ENCODE measurements at regions not wholly inside any gene's neighbourhood (a gene's known extent, or its start where the extent isn't known, plus 50 kb on each side); places are given as distances from the start of the nearest gene placed in this dataset.
"Not testable (repeated sequence)": the region's sequence is repeated elsewhere in the genome, so short reads cannot be mapped to it uniquely, and the experiment has no call there.

GRCh38 chr6:67779876-67780275 is 855.2 kb upstream of the ADGRB3 start:
- TF ChIP-seq CTCF (IDR thresholded peaks at IDR 0.05): no peak
- no peak for TF ChIP-seq EP300 (IDR thresholded peaks at IDR 0.05; ENCODE audit: low read depth)
- no peak for TF ChIP-seq POLR2AphosphoS5 (IDR thresholded peaks at IDR 0.05)
- TF ChIP-seq POLR2A (IDR thresholded peaks at IDR 0.05): no peak
- Histone ChIP-seq H3K36me3 (no peaks in the 10 kb centered on the region), H3K9me3 (no peaks in the 10 kb centered on the region), H3K4me1 (no peaks in the 10 kb centered on the region), H3K27ac (no peak overlapping the region), H3K4me3 (no peak overlapping the region), H3K27me3 (no peaks in the 10 kb centered on the region)
- in situ Hi-C loops (cut with MboI; ENCODE audit: low pct_ligation_motif_present in 1 of 4, low pct_unique_long_range_greater_than_20kb in 1 of 4, low sequenced_read_pairs in 3 of 4) (no loop called here), intact Hi-C loops (cut with DNase I; ENCODE audit: low total_unique reads) (no loop called here)
- WGBS, 2 donors (ENCODE audit: low coverage in 1 of 2): 73 to 78% methylated on average over 3 of the region's 3 CpGs
- DNase-seq: no peak

GRCh38 chr6:67775333-67775732 is 859.7 kb upstream of the ADGRB3 start:
- Histone ChIP-seq H3K27ac (no peak overlapping the region), H3K27me3 (no peaks in the 10 kb centered on the region), H3K4me3 (no peak overlapping the region), H3K4me1 (no peaks in the 10 kb centered on the region), H3K36me3 (no peaks in the 10 kb centered on the region), H3K9me3 (peaks cover 0 to 4% of the 10 kb centered on the region in 2 donors)
- no peak for DNase-seq
- no peak for TF ChIP-seq CTCF (IDR thresholded peaks at IDR 0.05)
- TF ChIP-seq POLR2AphosphoS5 (IDR thresholded peaks at IDR 0.05): no peak
- TF ChIP-seq EP300 (IDR thresholded peaks at IDR 0.05; ENCODE audit: low read depth): no peak
- no peak for TF ChIP-seq POLR2A (IDR thresholded peaks at IDR 0.05)
- intact Hi-C loops (cut with DNase I; ENCODE audit: low total_unique reads): no loop called here
- WGBS, 2 donors (ENCODE audit: low coverage in 1 of 2): 50 to 74% methylated on average over 1 of the region's 1 CpG
- in situ Hi-C loops (cut with MboI; ENCODE audit: low pct_ligation_motif_present in 1 of 4, low pct_unique_long_range_greater_than_20kb in 1 of 4, low sequenced_read_pairs in 3 of 4): no loop called here

GRCh38 chr6:67768972-67769371 is 866.1 kb upstream of the ADGRB3 start:
- DNase-seq: no peak
- H3K27me3 ChIP-seq: no peaks in the 10 kb centered on the region
- H3K4me3 ChIP-seq: no peak overlapping the region
- no peaks in the 10 kb centered on the region for H3K4me1 ChIP-seq
- no peak for TF ChIP-seq POLR2AphosphoS5 (IDR thresholded peaks at IDR 0.05)
- no peak for TF ChIP-seq EP300 (IDR thresholded peaks at IDR 0.05; ENCODE audit: low read depth)
- TF ChIP-seq POLR2A (IDR thresholded peaks at IDR 0.05): no peak
- TF ChIP-seq CTCF (IDR thresholded peaks at IDR 0.05): no peak
- intact Hi-C loops (cut with DNase I; ENCODE audit: low total_unique reads): no loop called here
- no peak overlapping the region for H3K27ac ChIP-seq
- H3K36me3 ChIP-seq: no peaks in the 10 kb centered on the region
- H3K9me3 ChIP-seq: peaks cover 0 to 9% of the 10 kb centered on the region in 2 donors
- in situ Hi-C loops (cut with MboI; ENCODE audit: low pct_ligation_motif_present in 1 of 4, low pct_unique_long_range_greater_than_20kb in 1 of 4, low sequenced_read_pairs in 3 of 4): no loop called here

GRCh38 chr6:67767046-67767822 is 867.8 kb upstream of the ADGRB3 start:
- H3K27me3 ChIP-seq; H3K4me3 ChIP-seq; intact Hi-C loops (cut with DNase I; ENCODE audit: low total_unique reads); H3K4me1 ChIP-seq; H3K36me3 ChIP-seq; H3K27ac ChIP-seq; DNase-seq; H3K9me3 ChIP-seq; in situ Hi-C loops (cut with MboI; ENCODE audit: low pct_ligation_motif_present in 1 of 4, low pct_unique_long_range_greater_than_20kb in 1 of 4, low sequenced_read_pairs in 3 of 4): not testable (repeated sequence)
- WGBS, 2 donors (ENCODE audit: low coverage in 1 of 2): 86 to 90% methylated on average over 4 of the region's 4 CpGs

GRCh38 chr6:67766057-67766456 is 869.0 kb upstream of the ADGRB3 start:
- intact Hi-C loops (cut with DNase I; ENCODE audit: low total_unique reads): no loop called here
- no peak overlapping the region for H3K27ac ChIP-seq
- WGBS, 2 donors (ENCODE audit: low coverage in 1 of 2): 0 to 26% methylated on average over 1 of the region's 1 CpG
- no peaks in the 10 kb centered on the region for H3K4me1 ChIP-seq
- no peaks in the 10 kb centered on the region for H3K36me3 ChIP-seq
- H3K4me3 ChIP-seq: no peak overlapping the region
- H3K9me3 ChIP-seq: peaks cover 0 to 4% of the 10 kb centered on the region in 2 donors
- in situ Hi-C loops (cut with MboI; ENCODE audit: low pct_ligation_motif_present in 1 of 4, low pct_unique_long_range_greater_than_20kb in 1 of 4, low sequenced_read_pairs in 3 of 4): no loop called here
- TF ChIP-seq POLR2A (IDR thresholded peaks at IDR 0.05): no peak
- no peak for TF ChIP-seq CTCF (IDR thresholded peaks at IDR 0.05)
- TF ChIP-seq EP300 (IDR thresholded peaks at IDR 0.05; ENCODE audit: low read depth): no peak
- TF ChIP-seq POLR2AphosphoS5 (IDR thresholded peaks at IDR 0.05): no peak
- DNase-seq: no peak
- no peaks in the 10 kb centered on the region for H3K27me3 ChIP-seq
